Common myeloid progenitor, CD34-positive (primary cell): ENCODE measurements at regions not wholly inside any gene's neighbourhood (a gene's known extent, or its start where the extent isn't known, plus 50 kb on each side); places are given as distances from the start of the nearest gene placed in this dataset.

Experiments used
- CTCF ChIA-PET: fragments of 350-600 bp; sonication (Branson Sonifier 250); formaldehyde crosslinking; loops from one replicate; lab custom pipeline; 2021; ENCODE audit warnings: antibody characterized with exemption; lab: Charles Lee
- POLR2A ChIA-PET: fragments of 350-600 bp; sonication (Branson Sonifier 250); formaldehyde crosslinking; loops from one replicate; lab custom pipeline; 2021; ENCODE audit warnings: antibody characterized with exemption; lab: Charles Lee
- DNase-seq, 3 donors: peaks; one replicate each; pipeline versions ENCODE4 v3.0.0 to v3.0.0-alpha.2; 2013
- H3K27ac ChIP-seq, 2 experiments: 1 replicate in 1 of 2; 2 replicates in 1 of 2; pipeline ENCODE4 v1.7.0; 2013; ENCODE audit warnings: inconsistent platforms in 2 of 2, low read length in 2 of 2, mild to moderate bottlenecking in 2 of 2, low read depth in 1 of 2, moderate library complexity in 1 of 2; ENCODE audit not compliant: severe bottlenecking in 2 of 2, insufficient read depth in 1 of 2, poor library complexity in 1 of 2
- H3K27me3 ChIP-seq, 5 experiments: replicated peaks in 2 of 5; 1 replicate in 3 of 5; 2 replicates in 2 of 5; pipeline versions ENCODE4 v1.6.1 to v1.7.0; 2013; ENCODE audit warnings: low read length in 4 of 5, mild to moderate bottlenecking in 2 of 5, moderate library complexity in 2 of 5, inconsistent platforms in 1 of 5; ENCODE audit not compliant: insufficient read depth in 5 of 5, control insufficient read depth in 4 of 5
- H3K36me3 ChIP-seq, 4 experiments: 1 replicate in 2 of 4; 2 replicates in 2 of 4; pipeline versions ENCODE4 v1.6.1 to v1.7.0; 2013; ENCODE audit warnings: low read length in 3 of 4, control low read depth in 1 of 4, mild to moderate bottlenecking in 1 of 4; ENCODE audit not compliant: control insufficient read depth in 4 of 4, insufficient read depth in 4 of 4
- H3K4me1 ChIP-seq, 4 experiments: 1 replicate in 3 of 4; 2 replicates in 1 of 4; pipeline versions ENCODE4 v1.6.1 to v1.7.1; 2013; ENCODE audit warnings: low read length in 3 of 4, mild to moderate bottlenecking in 3 of 4, control low read depth in 1 of 4, inconsistent platforms in 1 of 4, moderate library complexity in 1 of 4; ENCODE audit not compliant: control insufficient read depth in 4 of 4, insufficient read depth in 4 of 4; ENCODE audit errors: control extremely low read depth in 1 of 4
- H3K4me3 ChIP-seq, 7 experiments: 1 replicate in 4 of 7; 2 replicates in 3 of 7; pipeline versions ENCODE4 v1.5.1 to v1.7.0; 2013; ENCODE audit warnings: mild to moderate bottlenecking in 7 of 7, low read length in 6 of 7, moderate library complexity in 6 of 7, inconsistent platforms in 2 of 7, low read depth in 2 of 7, control low read depth in 1 of 7; ENCODE audit not compliant: insufficient read depth in 4 of 7, control insufficient read depth in 1 of 7; ENCODE audit errors: extremely low read depth in 1 of 7
- H3K9me3 ChIP-seq, 5 experiments: 1 replicate in 4 of 5; 2 replicates in 1 of 5; pipeline versions ENCODE4 v1.6.1 to v1.7.1; 2013; ENCODE audit warnings: low read length in 4 of 5, mild to moderate bottlenecking in 2 of 5, inconsistent platforms in 1 of 5, low read depth in 1 of 5, moderate library complexity in 1 of 5; ENCODE audit not compliant: control insufficient read depth in 4 of 5, insufficient read depth in 2 of 5; ENCODE audit errors: control extremely low read depth in 1 of 5
- WGBS: methylation state at CpG from one replicate; pipeline ENCODE4 v1.1.5; 2013; ENCODE audit not compliant: insufficient coverage; 5-methylcytosine and 5-hydroxymethylcytosine counted together

GRCh38 chr2:10985901-10986535 is 74.3 kb downstream of the KCNF1 start:
- Histone ChIP-seq H3K36me3 (no peaks in the 10 kb centered on the region), H3K9me3 (no peaks in the 10 kb centered on the region), H3K4me1 (no peaks in the 10 kb centered on the region), H3K27ac (no peak overlapping the region), H3K27me3 (peaks cover 0 to 14% (median 0%) of the 10 kb centered on the region in 5 experiments), H3K4me3 (no peak overlapping the region)
- WGBS, result 95% methylated on average over 8 of the region's 9 CpGs
- CTCF ChIA-PET, result no interaction called here
- POLR2A ChIA-PET, result no interaction called here
- DNase-seq, result no peak

- Histone ChIP-seq H3K36me3 (no peaks in the 10 kb centered on the region), H3K4me1 (no peaks in the 10 kb centered on the region), H3K27me3 (peaks cover 0 to 14% (median 3%) of the 10 kb centered on the region in 5 experiments), H3K27ac (no peak overlapping the region), H3K9me3 (no peaks in the 10 kb centered on the region), H3K4me3 (no peak overlapping the region)
- no peak for DNase-seq
- ChIA-PET CTCF (no interaction called here), POLR2A (no interaction called here)
- WGBS, result 90% methylated on average over 1 of the region's 2 CpGs
Observed at GRCh38 chr2:10987439-10987838, 75.7 kb downstream of the KCNF1 start.

- Histone ChIP-seq H3K4me3 (no peak overlapping the region), H3K4me1 (no peaks in the 10 kb centered on the region), H3K36me3 (no peaks in the 10 kb centered on the region), H3K9me3 (no peaks in the 10 kb centered on the region), H3K27ac (no peak overlapping the region), H3K27me3 (peaks cover 0 to 14% (median 3%) of the 10 kb centered on the region in 5 experiments)
- ChIA-PET CTCF (no interaction called here), POLR2A (no interaction called here)
- DNase-seq, result no peak
- 95% methylated on average over 3 of the region's 3 CpGs for whole genome bisulfite sequencing
Observed at GRCh38 chr2:10987861-10988260, 76.1 kb downstream of the KCNF1 start.

GRCh38 chr2:10989151-10989550 is 77.4 kb downstream of the KCNF1 start:
- Histone ChIP-seq H3K36me3 (no peaks in the 10 kb centered on the region), H3K9me3 (no peaks in the 10 kb centered on the region), H3K4me3 (no peak overlapping the region), H3K4me1 (no peaks in the 10 kb centered on the region), H3K27ac (no peak overlapping the region), H3K27me3 (peaks cover 0 to 12% (median 5%) of the 10 kb centered on the region in 5 experiments)
- ChIA-PET POLR2A (no interaction called here), CTCF (no interaction called here)
- 93% methylated on average over 3 of the region's 4 CpGs for WGBS
- no peak for DNase-seq

- Histone ChIP-seq H3K9me3 (no peaks in the 10 kb centered on the region), H3K4me1 (no peaks in the 10 kb centered on the region), H3K27ac (no peak overlapping the region), H3K4me3 (no peak overlapping the region), H3K27me3 (peaks cover 0 to 12% (median 5%) of the 10 kb centered on the region in 5 experiments), H3K36me3 (no peaks in the 10 kb centered on the region)
- no peak for DNase-seq
- 100% methylated on average over 1 of the region's 2 CpGs for WGBS
- CTCF ChIA-PET, result no interaction called here
- POLR2A ChIA-PET, result no interaction called here
Observed at GRCh38 chr2:10989782-10990181, 78.0 kb downstream of the KCNF1 start.

GRCh38 chr2:10990561-10991111 is 78.9 kb downstream of the KCNF1 start:
- Histone ChIP-seq H3K4me3 (no peak overlapping the region), H3K4me1 (no peaks in the 10 kb centered on the region), H3K27ac (no peak overlapping the region), H3K27me3 (peaks cover 0 to 12% (median 5%) of the 10 kb centered on the region in 5 experiments), H3K9me3 (no peaks in the 10 kb centered on the region), H3K36me3 (no peaks in the 10 kb centered on the region)
- CTCF ChIA-PET, result no interaction called here
- 90% methylated on average over 5 of the region's 5 CpGs for WGBS
- POLR2A ChIA-PET, result no interaction called here
- no peak for DNase-seq

- H3K4me1 ChIP-seq, result no peaks in the 10 kb centered on the region
- H3K9me3 ChIP-seq, result no peaks in the 10 kb centered on the region
- peaks cover 0 to 9% (median 5%) of the 10 kb centered on the region in 5 experiments for H3K27me3 ChIP-seq
- WGBS, result 97% methylated on average over 11 of the region's 14 CpGs
- POLR2A ChIA-PET, result interaction anchor here (0.7 kb wide), 1 partner anchor 18 kb away, joined by 3 read pairs; no protein-coding TSS in a partner anchor
- H3K36me3 ChIP-seq, result no peaks in the 10 kb centered on the region
- no peak for DNase-seq
- H3K27ac ChIP-seq, result no peak overlapping the region
- CTCF ChIA-PET, result no interaction called here
- H3K4me3 ChIP-seq, result no peak overlapping the region
Observed at GRCh38 chr2:10992023-10992791, 80.5 kb downstream of the KCNF1 start.
